Glomerular visceral epithelial cell (primary cell): ENCODE measurements at regions not wholly inside any gene's neighbourhood (a gene's known extent, or its start where the extent isn't known, plus 50 kb on each side); places are given as distances from the start of the nearest gene placed in this dataset.
A peak's percentile ranks its signal among the peaks of the same experiment; 100 is the strongest.

Experiments
- DNase-seq: peaks from one replicate; pipeline ENCODE4 v3.0.0-alpha.2; 2016; ENCODE audit errors: extremely low spot score

- no peak for DNase-seq
Measured at GRCh38 chr21:24131056-24131455, 1476.2 kb downstream of the MRPL39 start.

DNA sequence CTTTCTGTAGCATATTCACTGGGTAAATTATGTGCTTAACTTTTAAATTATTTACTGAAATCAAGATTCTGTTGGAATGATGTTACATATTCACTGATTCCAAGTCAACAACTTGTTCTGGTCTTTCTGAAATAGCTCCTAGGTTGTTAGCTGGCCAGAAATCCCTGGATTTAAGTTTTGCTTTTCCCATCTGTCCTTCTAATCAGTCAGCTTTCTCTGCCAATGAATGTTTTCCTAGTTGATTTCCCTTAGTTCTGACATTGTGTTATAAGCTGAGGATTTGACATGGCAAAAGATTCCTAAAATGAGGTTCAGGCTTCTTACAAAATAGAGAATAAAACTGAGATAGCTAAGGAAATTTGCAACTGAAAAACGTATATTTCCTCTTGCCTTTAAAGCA lies 1479.6 kb downstream of the MRPL39 start:
- DNase-seq, result no peak

DNA sequence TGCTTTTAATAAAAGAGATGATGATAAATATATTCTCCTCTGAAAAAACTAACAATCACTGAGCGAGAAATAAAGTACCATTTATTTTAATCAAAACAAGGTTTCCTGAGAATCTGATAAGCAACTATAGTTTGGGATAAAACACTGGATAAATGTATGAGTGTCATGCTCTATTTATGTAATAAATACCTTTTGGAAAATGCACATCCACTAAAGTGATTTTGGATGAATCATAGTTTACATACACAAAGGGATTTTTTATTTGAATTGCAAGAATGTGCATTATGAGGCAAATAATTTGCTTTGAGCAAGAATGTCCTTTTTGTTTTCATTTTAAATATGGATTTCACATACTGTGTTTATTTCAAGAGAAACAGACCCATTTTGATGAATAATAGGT lies 1483.5 kb downstream of the MRPL39 start:
- DNase-seq, result no peak

- no peak for DNase-seq
Measured at GRCh38 chr21:24118738-24119459, 1488.4 kb downstream of the MRPL39 start.

DNA sequence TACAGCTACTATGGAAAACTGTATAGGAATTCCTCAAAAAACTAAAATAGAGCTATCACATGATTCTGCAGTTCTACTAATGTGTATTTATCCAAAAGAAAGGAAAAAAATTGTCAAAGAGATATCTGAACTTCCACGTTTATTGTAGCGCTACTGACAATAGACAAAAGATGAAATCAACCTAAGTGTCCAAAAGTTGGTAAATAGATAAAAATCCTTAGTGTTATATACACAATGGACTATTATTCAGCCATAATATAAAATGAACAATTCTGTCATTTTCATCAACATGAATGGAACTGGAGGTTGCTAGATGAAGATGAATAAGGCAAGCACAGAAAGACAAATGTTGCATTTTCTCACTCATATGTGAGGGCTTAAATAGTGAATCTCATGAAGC lies 1492.1 kb downstream of the MRPL39 start:
- no peak for DNase-seq

DNA sequence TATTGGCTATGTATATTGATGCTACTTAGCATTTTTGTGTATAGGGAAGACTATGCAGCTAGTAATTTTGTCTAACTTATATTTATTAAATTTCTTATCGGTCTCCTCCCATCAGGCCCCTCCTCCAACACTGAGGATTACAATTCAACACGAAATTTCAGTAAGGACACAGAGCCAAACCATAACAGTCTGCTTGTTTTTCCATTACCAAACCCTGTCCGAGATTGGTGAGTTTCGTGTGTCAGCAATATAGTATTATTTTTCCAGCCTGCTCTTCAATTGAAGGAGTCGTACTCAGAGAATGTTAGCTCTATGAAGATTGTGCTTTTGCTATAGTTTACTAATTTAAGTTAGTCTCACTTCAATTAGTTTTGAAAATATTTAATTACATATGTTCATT lies 1495.3 kb downstream of the MRPL39 start:
- no peak for DNase-seq

GRCh38 chr21:24110846-24111245 lies 1496.4 kb downstream of the MRPL39 start:
- DNase-seq, result no peak

DNA sequence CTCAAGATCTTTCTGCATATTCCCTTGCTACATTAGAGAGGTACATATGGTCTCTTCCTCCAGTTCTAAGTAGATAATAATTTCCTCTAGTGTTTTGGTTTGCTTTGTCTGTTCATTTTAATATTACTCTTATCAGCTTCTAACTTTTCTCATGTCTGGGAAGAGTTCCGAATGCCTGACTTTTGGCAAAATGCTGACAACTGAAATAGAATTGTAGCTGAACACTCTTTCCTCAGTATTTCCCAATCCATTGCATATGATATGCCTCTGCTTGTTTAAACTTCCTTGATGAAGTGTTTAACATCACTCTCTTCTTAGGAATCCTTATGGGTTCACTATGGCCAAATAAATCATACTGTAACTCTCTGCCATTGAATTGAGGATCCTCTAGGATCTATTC lies 1510.1 kb downstream of the MRPL39 start:
- no peak for DNase-seq

DNA sequence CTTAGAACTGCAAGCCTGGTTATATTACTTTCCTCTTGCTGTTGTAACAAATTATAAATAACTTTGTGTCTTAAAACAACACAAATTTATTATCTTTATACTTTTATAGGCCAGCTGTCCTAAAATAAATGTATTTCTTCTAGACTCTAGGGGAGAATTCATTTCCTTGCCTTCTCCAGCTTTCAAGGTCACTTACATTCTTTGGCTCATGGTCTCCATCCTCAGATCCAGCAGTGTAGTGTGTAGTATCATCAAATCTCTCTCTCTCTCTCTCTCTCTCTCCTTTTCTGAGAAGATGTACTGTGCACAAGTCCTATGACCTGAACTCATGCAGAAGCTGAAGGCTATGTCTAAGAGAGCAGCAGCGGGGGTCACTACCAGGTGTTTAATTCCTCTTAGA lies 1510.6 kb downstream of the MRPL39 start:
- DNase-seq, result no peak

DNA sequence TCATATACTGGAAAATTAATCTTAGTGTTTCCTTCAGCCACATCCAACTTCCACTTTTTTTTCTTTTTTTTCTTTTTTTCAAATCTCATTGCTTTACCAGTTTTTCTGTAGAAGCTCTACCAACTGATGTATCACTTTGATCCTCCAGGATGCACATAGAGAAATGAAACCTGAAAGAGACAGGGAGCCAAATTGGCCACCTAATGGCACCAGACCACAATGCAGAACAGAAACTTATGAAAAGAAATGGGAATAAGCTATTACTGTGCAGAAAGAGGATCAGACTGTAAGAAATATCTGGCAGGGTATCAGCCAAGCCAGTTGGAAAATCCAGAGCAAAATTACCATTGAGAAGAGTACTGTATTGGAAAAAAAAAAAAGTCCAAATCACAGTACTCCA lies 1514.2 kb downstream of the MRPL39 start:
- DNase-seq, result no peak

GRCh38 chr21:24076179-24076578 lies 1531.1 kb downstream of the MRPL39 start:
- DNase-seq, result peak; percentile 2

DNA sequence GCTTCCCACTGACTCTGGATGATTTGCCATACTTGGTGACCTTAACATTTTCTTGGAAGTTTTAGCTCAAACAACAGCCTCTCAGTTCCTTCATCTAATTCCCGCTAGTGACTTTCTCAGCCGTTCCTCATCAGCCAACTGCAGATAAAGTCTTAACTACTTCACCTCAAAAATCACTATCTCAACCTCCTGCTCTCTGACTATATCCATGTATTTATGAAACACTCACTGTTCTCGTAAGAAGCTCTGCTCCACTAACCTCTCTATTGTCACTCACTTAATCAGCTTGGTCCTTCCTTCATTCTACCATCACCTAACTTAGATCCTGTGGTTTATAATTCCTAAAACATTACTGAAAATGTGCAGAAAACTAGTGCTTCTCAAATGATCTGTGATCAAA lies 1551.6 kb downstream of the MRPL39 start:
- no peak for DNase-seq

- no peak for DNase-seq
Measured at GRCh38 chr21:24050231-24050630, 1557.0 kb downstream of the MRPL39 start.

- DNase-seq, result no peak
Measured at GRCh38 chr21:24046829-24047443, 1560.3 kb downstream of the MRPL39 start.

DNA sequence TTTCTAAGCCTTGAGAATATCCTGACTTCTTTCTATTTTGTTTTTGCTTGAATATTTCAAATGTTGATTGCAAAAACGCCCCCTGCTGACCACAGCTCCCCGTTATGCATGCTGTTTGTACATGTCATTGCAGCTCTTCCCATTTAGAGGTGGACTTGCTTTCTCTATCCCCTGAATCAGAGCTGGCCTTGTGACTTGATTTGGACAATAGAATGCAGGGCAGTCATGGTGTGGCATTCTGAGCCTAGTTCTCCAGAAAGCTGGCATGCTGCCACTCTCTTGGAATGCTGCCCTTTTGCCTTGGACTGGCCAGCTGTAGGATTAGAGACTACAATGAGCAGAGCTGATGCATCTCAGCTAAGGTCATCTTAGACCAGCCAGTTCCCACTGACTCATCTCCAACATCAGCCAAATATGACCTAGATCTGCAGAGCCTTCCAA lies 1561.5 kb downstream of the MRPL39 start:
- DNase-seq, result peak; percentile 93

DNA sequence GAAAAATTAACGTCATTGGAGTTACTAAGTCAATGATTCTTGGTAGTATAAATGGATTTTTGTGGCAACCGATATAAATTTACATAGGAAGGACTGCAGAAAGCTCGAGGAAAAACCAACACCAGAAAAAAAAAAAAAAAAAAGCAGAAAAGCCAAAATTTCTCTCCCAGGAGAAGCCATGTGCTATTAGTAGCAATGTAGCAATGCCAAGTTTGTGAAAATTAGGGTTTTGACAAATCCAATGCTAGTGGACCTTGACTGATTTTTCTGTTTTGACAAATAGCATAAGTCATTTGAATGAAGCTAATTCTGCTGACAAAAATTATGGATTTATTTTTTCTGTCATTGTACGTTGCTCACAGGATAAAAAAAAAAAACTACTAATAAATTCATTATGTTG lies 1561.9 kb downstream of the MRPL39 start:
- no peak for DNase-seq

GRCh38 chr21:24042687-24043086 lies 1564.6 kb downstream of the MRPL39 start:
- DNase-seq, result no peak

- no peak for DNase-seq
Measured at GRCh38 chr21:24032709-24033232, 1574.5 kb downstream of the MRPL39 start.

DNA sequence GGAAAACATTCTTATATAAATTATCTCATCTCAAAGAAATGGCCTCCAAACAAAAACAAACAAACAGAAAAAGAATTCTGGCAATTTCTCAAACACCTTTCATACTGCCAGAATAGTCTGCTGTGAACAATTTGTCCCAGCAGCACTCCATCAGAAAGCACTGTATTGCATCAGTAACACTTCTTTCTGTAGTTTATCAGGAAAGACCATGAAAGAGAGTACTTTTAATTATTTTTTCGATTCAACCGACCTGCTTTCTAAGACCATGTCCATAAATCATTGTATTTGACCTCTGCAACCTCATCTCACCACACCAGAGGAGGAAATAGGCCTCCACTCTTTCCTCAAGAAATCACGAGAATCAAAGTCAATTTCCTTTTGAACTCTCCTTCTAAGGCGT lies 1579.9 kb downstream of the MRPL39 start:
- DNase-seq, result no peak

- no peak for DNase-seq
Measured at GRCh38 chr21:24025101-24025500, 1582.2 kb downstream of the MRPL39 start.

GRCh38 chr21:24023936-24024335 lies 1583.3 kb downstream of the MRPL39 start:
- no peak for DNase-seq

DNA sequence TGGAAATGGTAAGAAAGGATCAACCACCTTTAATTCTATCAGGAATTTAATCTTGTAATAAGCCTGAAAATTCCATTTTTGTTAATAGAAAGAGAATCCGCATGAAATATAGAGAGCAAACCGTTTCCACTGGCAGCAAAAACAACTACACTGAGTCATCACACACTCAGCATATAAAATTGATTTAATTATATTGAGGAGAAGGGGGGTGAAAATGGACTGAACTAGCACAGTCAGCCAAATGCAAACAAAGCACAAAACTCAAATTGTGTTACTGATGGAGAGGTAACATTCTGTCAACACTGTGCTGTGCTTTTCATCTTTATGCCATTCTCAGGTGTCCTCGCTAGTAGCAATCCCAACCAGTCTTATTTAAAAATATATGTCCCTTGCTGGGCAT lies 1583.9 kb downstream of the MRPL39 start:
- no peak for DNase-seq

GRCh38 chr21:24014381-24014780 lies 1592.9 kb downstream of the MRPL39 start:
- DNase-seq, result no peak
